SK-N-MC (cell line): ENCODE measurements at regions not wholly inside any gene's neighbourhood (a gene's known extent, or its start where the extent isn't known, plus 50 kb on each side); places are given as distances from the start of the nearest gene placed in this dataset.

Experiments
- DNase-seq: peaks from one replicate; pipeline ENCODE4 v3.0.0-alpha.2; 2011; ENCODE audit warnings: low read depth, low spot score
- H3K27ac ChIP-seq: fragments of 200-600 bp; sonication (generic); 2 replicates; pipeline ENCODE4 v1.5.1; 2016; ENCODE audit warnings: mixed run types
- H3K36me3 ChIP-seq: fragments of 200-600 bp; sonication (generic); 2 replicates; pipeline ENCODE4 v1.6.1; 2017; ENCODE audit warnings: antibody characterized with exemption, low read length, mixed read lengths; ENCODE audit not compliant: insufficient read depth
- H3K4me3 ChIP-seq: fragments of 200-600 bp; sonication (generic); 2 replicates; pipeline ENCODE4 v1.5.1; 2016
- H3K9ac ChIP-seq: fragments of 200-600 bp; sonication (generic); 2 replicates; pipeline ENCODE4 v1.8.0; 2017; ENCODE audit warnings: mixed run types, mixed read lengths; ENCODE audit not compliant: insufficient read length
- H3K9me3 ChIP-seq: fragments of 200-600 bp; sonication (generic); 2 replicates; pipeline ENCODE4 v1.6.1; 2017; ENCODE audit warnings: low read depth, mild to moderate bottlenecking, antibody characterized with exemption, low read length, moderate library complexity, mixed read lengths
- EZH2 ChIP-seq: fragments of 200-600 bp; sonication (generic); IDR thresholded peaks from one replicate; pipeline ENCODE4 v1.6.1; 2017; ENCODE audit warnings: antibody characterized with exemption
- FOXP2 ChIP-seq: optimal IDR thresholded peaks from 2 replicates; pipeline ENCODE3; 2011; ENCODE audit warnings: mild to moderate bottlenecking, moderate library complexity; ENCODE audit not compliant: insufficient read depth; ENCODE audit errors: extremely low read length, control extremely low read depth
- POLR2AphosphoS5 ChIP-seq: IDR thresholded peaks from 2 replicates; pipeline ENCODE4 v1.6.1; 2012; ENCODE audit warnings: mild to moderate bottlenecking, low read depth, low read length, borderline replicate concordance

- no peaks in the 10 kb centered on the region for H3K9me3 ChIP-seq
Observed at GRCh38 chr10:10007957-10008356, 1009.7 kb upstream of the CELF2 start.

GRCh38 chr10:10010397-10010796, 1007.3 kb upstream of the CELF2 start:
- no peak for TF ChIP-seq FOXP2
- no peak for TF ChIP-seq POLR2AphosphoS5
- no peak for TF ChIP-seq EZH2
- Histone ChIP-seq H3K9me3 (no peaks in the 10 kb centered on the region), H3K27ac (no peak overlapping the region), H3K4me3 (no peak overlapping the region), H3K9ac (no peak overlapping the region), H3K36me3 (no peaks in the 10 kb centered on the region)
- no peak for DNase-seq

More at GRCh38 chr10:10007957-10008356, 1009.7 kb upstream of the CELF2 start:
- TF ChIP-seq FOXP2 (no peak), POLR2AphosphoS5 (no peak), EZH2 (no peak)
- Histone ChIP-seq H3K4me3 (no peak overlapping the region), H3K9ac (no peak overlapping the region), H3K36me3 (no peaks in the 10 kb centered on the region), H3K27ac (no peak overlapping the region)
- no peak for DNase-seq

- H3K4me3 ChIP-seq = no peak overlapping the region
- H3K9ac ChIP-seq = no peak overlapping the region
- no peak for DNase-seq
- H3K36me3 ChIP-seq = no peaks in the 10 kb centered on the region
- no peak overlapping the region for H3K27ac ChIP-seq
- no peak for TF ChIP-seq POLR2AphosphoS5
- no peak for TF ChIP-seq EZH2
- TF ChIP-seq FOXP2 = no peak
- no peaks in the 10 kb centered on the region for H3K9me3 ChIP-seq
Observed at GRCh38 chr10:10014846-10015245, 1002.8 kb upstream of the CELF2 start.

- no peak overlapping the region for H3K4me3 ChIP-seq
- no peak for TF ChIP-seq POLR2AphosphoS5
- no peak for TF ChIP-seq EZH2
- no peak for TF ChIP-seq FOXP2
- no peak overlapping the region for H3K27ac ChIP-seq
- H3K36me3 ChIP-seq = no peaks in the 10 kb centered on the region
- no peaks in the 10 kb centered on the region for H3K9me3 ChIP-seq
- H3K9ac ChIP-seq = no peak overlapping the region
- no peak for DNase-seq
Observed at GRCh38 chr10:10017716-10018115, 1000.0 kb upstream of the CELF2 start.

GRCh38 chr10:10020945-10021344, 996.7 kb upstream of the CELF2 start:
- no peak for DNase-seq
- H3K27ac ChIP-seq = no peak overlapping the region
- no peak overlapping the region for H3K4me3 ChIP-seq
- H3K9ac ChIP-seq = no peak overlapping the region
- no peaks in the 10 kb centered on the region for H3K36me3 ChIP-seq
- H3K9me3 ChIP-seq = no peaks in the 10 kb centered on the region
- TF ChIP-seq POLR2AphosphoS5 (no peak), EZH2 (no peak), FOXP2 (no peak)

- H3K9me3 ChIP-seq = no peaks in the 10 kb centered on the region
- DNase-seq = no peak
- no peak overlapping the region for H3K27ac ChIP-seq
- TF ChIP-seq EZH2 (no peak), POLR2AphosphoS5 (no peak), FOXP2 (no peak)
- no peaks in the 10 kb centered on the region for H3K36me3 ChIP-seq
- H3K4me3 ChIP-seq = no peak overlapping the region
- H3K9ac ChIP-seq = no peak overlapping the region
Observed at GRCh38 chr10:10032991-10033390, 984.7 kb upstream of the CELF2 start.

- no peak overlapping the region for H3K4me3 ChIP-seq
- H3K9me3 ChIP-seq = no peaks in the 10 kb centered on the region
- no peak overlapping the region for H3K27ac ChIP-seq
- DNase-seq = no peak
- H3K36me3 ChIP-seq = no peaks in the 10 kb centered on the region
- TF ChIP-seq FOXP2 = no peak
- no peak for TF ChIP-seq POLR2AphosphoS5
- H3K9ac ChIP-seq = no peak overlapping the region
Observed at GRCh38 chr10:10038348-10038747, 979.3 kb upstream of the CELF2 start.

GRCh38 chr10:10039595-10039994, 978.1 kb upstream of the CELF2 start:
- Histone ChIP-seq H3K36me3 (no peaks in the 10 kb centered on the region), H3K9me3 (no peaks in the 10 kb centered on the region), H3K27ac (no peak overlapping the region), H3K4me3 (no peak overlapping the region), H3K9ac (no peak overlapping the region)
- TF ChIP-seq POLR2AphosphoS5 (no peak), FOXP2 (no peak), EZH2 (no peak)
- no peak for DNase-seq

- Histone ChIP-seq H3K27ac (no peak overlapping the region), H3K9ac (no peak overlapping the region), H3K4me3 (no peak overlapping the region), H3K36me3 (no peaks in the 10 kb centered on the region), H3K9me3 (no peaks in the 10 kb centered on the region)
- no peak for DNase-seq
- TF ChIP-seq FOXP2 = no peak
- no peak for TF ChIP-seq POLR2AphosphoS5
- no peak for TF ChIP-seq EZH2
Observed at GRCh38 chr10:10043083-10043482, 974.6 kb upstream of the CELF2 start.
